Limb (tissue), 2 donors: ENCODE measurements at regions not wholly inside any gene's neighbourhood (a gene's known extent, or its start where the extent isn't known, plus 50 kb on each side); places are given as distances from the start of the nearest gene placed in this dataset.
"Not testable (repeated sequence)": the region's sequence is repeated elsewhere in the genome, so short reads cannot be mapped to it uniquely, and the experiment has no call there.

Experiments used
- DNase-seq, 2 donors: peaks; one replicate each; pipeline ENCODE4 v3.0.0-alpha.2; 2016; ENCODE audit errors: extremely low spot score in 2 of 2

DNA sequence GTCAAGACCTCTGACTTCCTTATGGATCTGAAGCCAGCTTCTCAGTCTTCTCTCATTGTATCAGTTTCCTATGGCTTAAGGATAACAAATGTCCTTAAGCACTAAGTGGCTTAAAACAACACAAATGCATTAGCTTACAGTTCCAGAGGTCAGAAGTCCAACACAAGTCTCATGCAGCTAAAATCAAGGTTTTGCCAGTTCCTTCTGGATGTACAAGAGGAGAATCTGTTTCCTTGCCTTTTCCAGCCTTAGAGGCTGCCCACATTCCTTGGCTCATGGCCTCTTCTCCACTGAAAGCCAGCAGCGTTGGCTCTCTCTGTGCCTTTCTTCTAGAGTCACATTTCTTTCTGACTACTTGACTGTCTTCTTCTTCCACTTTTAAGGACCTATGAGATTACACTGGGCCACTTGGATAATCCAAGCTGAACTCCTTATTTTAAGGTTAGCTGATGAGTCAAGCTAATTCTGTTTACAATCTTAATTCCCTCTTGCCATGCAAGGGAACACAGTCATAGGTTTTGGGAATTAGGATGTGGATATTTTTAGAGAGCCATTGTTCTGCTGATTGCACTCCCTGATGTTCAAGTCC, 179.0 kb downstream of the BCAS1 start:
- DNase-seq, result no peak

DNA sequence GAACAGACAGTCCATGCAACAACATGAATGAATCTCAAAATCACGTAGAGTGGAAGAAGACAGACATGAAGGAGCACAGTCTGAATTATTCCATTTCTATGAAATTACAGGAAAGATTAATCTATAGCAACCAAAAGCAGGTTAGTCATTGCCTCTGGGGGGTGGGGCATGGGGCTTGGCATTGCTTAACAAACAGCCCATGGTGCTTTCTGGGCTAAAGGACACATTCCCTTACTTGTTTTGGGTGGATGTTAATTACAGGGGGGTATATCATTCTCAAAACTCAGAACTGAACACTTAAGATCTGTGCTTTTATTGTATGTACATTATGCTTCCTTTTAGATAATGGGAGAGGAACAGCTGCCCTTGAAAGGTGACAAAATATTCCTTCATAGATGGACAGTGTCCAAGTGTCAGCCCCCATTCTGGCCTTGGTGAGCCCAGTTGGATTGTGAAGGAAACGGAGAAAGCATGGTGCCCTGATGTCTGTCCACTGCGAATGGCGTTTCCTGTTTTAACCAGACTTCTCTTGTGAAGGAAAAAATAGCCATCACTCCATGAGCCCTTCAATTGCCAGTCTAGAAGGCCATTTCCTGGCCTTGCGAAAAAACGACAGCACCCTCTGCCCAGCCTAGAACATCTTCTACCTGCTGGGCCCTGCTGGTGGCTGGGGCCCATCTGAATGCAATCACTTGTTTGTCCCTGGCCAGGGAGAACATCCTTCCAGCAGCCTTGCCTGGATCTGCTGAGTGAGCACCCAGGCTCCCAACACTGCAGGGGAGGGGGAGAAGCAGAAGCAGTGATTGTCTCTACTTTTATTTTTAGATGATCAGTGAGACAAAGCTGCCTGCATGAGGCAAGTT, 179.7 kb downstream of the BCAS1 start:
- no peak for DNase-seq

DNA sequence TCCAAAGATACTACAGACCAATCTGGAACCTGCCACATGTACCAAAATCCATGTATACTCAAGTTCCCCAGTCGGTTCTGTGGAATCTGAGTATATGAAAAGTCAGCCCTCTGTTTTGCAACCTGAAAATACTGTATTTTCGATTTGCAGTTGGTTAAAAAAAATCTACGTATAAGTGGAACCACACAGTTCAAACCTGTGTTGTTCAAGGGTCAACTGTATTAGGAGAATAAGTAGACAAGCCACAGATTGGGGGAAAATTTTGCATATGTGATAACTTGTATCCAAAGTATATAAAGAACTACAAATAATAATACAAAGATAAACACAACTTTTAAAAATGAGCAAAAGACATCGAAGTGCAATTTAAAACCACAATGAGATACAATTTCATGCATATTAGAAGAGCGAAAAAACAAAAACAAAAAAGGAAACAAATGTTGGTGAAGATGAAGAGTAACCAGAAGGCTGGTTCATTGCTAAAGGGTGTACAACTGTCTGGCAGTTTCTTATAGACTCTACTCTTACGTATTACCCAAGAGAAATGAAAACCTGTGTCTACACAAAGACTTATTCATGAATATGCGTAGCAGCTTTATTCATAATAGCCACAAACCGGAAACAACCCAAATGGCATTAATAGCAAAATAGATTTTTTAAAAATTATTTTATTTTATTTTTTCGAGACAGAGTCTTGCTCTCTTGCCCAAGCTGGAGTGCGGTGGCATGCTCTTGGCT, 180.8 kb downstream of the BCAS1 start:
- DNase-seq, result no peak

DNA sequence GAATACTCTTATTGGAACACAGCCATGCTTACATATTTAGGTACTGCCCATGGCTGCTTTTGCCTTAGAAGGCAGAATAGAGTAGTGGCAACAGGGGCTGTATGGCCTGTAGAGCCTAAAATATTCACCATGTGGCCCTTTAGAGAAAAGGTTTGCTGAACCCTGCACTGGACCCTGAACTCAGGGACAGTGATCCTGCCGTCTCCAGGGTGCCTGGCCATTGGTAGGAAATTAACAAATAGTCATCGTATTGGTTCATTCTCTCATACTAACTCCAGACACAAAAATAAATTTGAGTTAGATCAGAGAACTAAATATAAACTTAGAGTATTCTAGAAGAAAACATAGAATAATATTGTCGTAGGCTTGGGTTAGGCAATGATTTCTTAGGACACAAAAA, 181.4 kb downstream of the BCAS1 start:
- DNase-seq, result no peak

DNA sequence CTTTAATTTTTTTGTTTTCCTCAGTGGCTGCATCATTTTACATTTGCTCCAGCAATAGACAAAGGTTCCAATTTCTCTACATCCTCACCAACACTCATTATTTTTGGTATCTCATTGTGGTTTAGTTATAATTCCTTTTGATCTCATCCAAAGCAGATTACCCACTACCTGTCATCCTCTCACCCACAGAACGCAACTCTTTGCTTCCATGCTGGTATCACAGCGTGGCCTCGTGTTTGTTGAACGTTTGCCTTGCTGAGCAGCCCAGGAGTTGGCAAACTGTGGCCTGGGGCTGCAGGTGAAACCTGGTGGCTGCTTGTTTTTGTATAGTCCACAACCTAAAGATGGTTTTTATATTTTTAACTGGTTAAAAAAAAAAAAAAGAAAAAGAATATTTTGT, 181.9 kb downstream of the BCAS1 start:
- no peak for DNase-seq

DNA sequence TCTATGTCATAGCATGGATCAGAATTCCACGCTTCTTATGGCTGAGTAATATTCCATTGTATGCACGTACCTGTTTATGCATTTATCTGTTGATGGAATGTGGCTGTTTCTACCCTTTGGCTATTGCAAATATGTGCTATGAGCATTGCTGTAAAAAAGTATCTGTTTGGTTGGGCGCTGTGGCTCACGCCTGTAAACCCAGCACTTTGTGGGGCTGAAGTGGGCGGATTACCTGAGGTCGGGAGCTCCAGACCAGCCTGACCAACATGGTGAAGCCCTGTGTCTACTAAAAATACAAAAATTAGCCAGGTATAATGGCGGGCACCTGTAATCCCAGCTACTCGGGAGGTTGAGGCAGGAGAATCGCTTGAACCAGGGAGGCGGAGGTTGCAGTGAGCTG, 182.4 kb downstream of the BCAS1 start:
- no peak for DNase-seq

DNA sequence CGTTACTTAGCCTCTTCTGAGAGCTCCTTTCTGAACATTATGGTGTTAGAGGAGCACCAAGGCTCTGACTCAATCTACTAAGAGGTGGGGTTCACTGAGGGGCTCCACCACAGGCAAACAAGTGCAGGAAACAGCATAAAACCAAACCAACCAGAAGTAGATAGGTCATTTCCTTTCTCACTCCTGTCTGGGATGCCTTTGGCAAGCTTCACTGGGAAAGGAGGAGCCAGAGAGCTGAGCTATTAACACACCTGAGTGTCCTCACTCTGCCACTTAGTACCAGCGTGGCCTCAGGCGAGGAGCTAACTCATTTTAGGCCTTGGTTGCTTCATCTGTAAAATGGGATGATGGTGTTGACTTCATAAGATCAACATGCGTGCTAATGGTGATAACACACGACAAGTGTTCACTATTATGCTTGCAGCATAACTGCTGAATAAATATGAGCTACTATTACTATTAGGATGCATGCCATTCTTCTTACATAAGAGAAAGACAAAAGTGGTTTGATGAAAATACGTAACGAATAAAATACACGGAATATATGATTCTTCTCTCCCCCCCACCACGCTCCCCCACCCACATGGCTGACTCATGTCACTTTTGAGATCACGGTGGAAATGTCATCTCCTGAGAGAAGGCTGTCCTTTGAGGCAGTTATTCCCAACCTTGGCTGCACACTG, 185.4 kb downstream of the BCAS1 start:
- no peak for DNase-seq

DNA sequence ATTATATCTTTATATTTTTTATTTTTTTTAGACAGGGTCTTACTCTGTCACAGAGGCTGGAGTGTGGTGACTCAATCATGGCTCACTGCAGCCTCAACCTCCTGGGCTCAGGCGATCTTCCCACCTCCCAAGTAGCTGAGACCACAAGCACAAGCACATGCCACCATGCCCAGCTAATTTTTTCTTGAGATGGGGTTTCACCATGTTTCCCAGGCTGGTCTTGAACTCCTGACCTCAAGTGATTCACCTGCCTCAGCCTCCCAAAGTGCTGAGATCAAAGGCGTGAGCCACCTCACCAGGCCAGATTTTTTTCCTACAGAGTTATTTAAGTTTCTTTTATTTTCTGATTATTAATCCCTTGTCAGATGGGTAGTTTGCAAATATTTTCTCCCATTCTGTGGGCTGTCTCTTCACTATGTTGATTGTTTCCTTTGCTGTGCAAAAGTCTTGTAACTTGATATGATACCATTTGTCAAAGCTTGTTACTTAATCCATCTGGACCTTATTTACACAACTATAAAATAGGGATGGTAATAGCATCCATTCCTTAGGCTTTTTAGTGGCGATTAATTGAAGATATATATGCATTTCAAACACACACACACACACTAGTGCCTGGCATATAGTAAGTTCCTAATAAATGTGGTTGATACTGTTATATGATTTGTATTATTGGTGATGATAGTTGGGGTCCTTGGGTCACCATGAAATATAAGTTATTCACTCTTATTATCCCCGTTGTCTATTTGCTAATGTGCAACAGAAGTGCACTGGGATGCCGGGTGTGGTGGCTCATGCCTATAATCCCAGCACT, 187.1 kb downstream of the BCAS1 start:
- no peak for DNase-seq

DNA sequence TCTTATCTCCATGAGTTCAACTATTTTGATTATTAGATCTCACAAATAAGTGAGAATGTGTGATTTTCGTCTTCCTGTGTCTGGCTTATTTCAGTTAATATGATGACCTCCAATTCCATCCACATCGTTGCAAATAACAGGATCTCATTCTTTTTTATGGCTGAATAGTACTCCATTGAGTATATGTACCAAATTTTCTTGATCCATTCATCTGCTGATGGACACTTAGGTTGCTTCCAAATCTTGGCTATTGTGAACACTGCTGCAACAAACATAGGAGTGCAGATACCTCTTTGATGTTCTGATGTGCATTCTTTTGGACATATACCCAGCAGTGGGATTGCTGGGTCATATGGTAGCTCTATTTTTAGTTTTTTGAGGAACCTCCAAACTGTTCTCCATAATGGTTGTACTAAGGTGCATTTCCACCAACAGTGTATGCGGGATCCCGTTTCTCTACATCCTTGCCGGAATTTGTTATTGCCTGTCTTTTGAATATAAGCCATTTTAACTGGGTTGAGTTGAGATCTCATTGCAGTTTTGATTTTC, 187.9 kb downstream of the BCAS1 start:
- DNase-seq, result not testable (repeated sequence)

DNA sequence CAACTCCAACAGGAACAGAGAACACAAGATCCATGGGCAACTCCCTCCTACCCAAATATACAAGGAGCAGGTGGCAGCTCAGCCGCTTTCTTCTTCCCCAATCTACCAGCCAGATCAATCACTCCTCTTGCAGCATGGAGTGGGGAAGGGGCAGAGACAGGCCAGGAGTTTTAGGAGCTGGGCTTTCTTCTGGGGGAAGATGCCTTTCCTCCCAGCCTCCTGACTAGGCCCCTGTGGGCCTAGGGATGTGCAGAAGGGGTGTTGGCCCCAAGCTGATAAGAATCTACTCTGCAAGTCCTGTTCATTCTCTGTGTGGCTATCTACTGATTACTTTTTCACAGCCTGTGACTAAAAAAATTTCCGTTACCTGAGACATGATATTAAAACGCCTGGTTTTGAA, 189.0 kb downstream of the BCAS1 start:
- no peak for DNase-seq

DNA sequence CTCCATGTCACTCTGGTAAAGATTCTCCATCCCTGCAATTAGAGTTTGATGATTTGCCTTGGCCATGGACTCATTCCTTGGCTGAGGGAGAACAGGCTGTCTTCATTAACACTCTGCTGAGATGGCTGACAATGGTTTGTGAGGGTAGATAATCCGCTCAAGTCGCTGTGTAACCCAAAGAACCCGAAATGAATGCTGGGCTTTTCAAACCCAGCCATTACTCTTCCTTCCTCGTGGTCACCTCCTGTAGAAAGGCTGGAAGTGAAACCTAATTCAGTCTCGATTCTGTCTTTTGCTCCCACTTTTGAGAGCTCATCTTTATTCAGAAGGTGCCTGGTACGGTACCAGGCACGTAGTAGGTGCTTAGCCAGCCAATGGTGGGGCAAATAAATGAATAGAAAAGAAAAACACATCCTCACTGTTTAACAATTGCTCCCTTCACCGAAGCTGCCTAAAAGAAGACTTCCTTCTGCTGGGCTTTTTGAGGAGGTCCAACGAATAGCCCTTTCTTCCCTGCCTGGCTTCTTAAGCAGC, 190.2 kb downstream of the BCAS1 start:
- DNase-seq, result no peak

DNA sequence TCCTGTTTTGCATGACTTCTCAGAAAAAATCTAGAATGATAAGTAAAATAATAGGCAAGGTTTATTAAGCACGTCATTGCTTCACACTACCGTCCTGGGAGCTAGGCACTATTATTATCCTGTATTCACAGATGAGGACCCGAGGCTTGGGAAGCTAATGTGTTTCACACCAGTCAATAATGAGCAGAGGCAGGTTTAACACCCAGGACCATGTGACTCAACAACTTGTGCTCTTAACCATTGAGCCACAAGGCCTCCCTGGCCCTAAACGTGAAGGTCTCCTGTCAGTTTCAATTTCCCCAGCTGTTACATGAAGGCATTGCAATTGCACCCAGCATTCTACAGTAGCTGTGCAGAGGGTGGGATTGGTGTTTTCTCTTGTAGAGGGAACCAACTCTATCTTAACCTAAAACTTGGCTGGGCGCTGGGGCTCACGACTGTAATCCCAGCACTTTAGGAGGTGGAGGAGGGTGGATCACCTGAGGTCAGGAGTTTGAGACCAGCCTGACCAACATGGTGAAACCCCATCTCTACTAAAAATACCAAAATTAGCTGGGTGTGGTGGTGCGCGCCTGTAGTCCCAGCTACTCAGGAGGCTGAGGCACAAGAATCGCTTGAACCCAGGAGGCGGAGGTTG, 191.2 kb downstream of the BCAS1 start:
- no peak for DNase-seq

DNA sequence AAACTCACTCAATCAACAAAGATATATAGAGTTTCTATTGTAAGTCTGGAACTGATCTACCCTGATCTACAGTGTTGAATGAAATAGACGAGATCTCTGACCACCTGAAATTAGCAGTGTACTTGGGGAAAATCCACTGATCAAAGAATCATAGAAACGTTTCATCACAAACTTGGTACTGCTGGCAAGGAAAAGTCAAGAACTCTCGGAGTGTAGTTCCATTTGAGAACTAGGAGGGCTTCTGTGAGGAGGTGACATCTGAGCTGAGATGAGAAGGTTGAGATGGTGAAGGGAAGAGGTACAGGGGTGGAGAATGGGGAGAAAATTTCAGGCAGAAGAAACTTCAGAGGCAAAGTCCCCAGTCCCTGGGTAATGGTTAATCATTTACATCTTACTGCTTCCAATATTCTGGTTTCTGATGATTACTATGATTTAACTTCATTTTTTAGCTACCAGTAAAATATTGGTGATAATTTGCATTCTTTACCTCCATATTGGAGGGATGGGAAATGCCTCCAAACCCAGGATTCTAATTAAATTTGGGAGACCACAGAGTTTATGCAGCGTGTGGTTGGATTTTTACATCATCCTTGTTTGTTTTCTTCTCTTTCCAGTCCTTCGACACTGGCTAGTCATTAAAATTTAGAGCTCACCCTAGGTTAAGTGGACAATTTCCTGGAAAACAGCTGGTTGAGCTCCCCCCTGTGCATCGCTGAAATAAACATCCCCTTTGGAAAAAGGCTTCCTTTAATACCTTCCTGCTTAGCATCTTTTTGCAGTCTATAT, 191.9 kb downstream of the BCAS1 start:
- DNase-seq, result no peak

DNA sequence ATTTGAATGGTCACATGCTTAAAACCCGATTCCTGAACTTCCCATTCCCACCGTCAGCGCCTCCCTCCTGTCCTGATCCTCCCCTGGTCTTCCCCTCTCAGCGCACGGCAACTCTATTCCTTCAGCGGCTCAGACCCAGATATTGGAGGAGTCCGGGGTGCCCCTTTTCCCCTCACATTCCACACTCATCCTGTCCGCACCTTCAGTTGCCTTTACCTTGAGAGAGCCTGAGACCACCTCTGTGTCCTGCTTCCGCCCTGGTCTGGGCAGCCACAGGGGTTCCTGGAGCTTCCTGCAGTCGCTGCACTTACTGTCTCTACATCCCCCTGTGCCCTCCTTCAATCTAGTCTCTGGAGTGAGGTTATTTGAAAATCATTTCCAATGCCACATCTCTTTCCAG, 193.4 kb downstream of the BCAS1 start:
- DNase-seq, result no peak

DNA sequence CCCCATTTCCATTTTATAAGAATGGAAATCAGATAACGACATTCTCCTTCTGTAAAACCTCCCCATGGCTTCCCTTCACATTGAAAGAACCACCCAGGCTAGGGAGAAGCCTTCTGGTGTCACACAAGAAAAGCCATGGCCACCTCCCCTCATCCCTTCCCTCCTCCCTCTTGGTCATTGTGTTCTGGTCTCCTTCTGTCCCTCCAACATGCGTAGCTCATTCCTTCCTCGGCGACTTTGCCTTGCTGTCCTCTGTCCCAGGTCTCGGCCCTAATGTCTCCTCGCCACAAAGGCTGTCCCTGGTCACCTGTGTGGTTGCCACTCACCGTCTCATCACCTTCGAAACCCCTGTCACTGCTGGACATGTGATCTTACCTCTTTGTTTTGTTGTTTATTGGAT, 193.9 kb downstream of the BCAS1 start:
- DNase-seq, result no peak

DNA sequence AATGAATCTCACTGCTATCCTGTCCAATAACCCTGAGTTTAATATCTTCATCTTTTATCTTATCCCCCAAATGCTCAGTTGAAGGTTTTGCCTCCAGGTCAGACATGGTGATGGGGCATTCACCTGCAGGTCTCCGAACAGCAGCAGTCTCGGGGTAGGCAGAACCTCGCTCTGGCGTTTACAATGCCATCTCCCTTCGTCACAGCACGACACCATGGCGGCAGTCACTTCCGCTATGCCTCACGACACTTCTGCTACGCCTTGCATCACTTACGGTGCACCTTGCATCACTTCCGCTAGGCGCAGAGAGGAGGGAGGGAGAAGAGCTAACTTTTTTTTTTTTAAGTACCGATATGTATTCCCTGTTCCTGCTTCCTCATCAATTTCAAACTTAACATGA, 194.9 kb downstream of the BCAS1 start:
- no peak for DNase-seq

DNA sequence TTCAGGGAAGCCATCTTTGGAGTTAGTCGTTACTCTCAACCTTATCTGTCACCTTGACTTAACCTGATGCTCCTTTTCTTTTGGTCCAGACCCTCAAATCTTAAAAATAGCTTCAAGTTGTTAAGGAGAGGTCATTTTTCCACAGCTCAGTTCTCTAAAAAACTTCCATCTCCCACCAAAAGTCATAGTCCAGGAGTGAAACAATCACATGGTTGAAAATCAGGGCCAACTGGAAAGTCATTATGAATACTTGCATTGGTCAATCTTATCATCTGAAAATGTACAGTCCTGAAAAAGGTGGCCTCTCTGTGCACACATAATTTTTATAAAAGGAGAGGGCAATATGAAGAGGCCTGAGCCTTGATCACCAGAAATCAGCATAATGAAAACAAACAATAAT, 195.7 kb downstream of the BCAS1 start:
- no peak for DNase-seq

DNA sequence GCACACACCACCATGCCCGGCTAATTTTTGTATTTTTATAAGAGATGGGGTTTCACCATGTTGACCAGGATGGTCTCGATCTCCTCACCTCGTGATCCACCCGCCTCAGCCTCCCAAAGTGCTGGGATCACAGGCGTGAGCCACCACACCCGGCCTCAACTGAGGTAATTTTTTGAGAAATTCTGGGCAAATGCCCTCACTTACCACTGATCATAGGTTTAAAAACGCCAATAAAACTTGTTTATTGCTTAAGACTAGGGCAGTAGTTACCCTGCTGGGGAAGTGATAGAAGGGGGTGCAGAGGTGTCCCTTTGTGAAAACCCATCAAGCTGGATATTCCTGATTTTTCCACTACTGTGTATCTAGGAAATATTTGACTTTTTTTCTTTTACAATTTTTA, 196.3 kb downstream of the BCAS1 start:
- no peak for DNase-seq

DNA sequence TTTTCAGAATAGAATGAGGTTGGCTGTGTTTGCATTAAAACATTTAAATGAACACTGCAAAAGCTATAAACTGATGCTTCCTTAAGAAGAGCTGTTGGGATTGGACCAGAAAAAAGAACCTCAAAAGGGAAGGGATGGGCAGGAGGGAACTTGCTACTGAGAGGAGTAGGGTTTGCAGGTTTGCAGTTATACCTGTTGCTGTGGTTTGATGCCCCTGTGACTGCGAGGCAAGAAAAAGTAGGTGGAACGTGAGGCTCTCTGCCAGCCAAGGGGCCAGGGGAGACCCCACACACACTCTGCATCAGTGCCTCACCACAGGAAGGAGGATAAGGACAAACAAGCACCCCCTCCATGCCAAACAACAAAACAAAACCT, 197.2 kb downstream of the BCAS1 start:
- DNase-seq, result no peak
